HEK293 (cell line): ENCODE measurements at regions not wholly inside any gene's neighbourhood (a gene's known extent, or its start where the extent isn't known, plus 50 kb on each side); places are given as distances from the start of the nearest gene placed in this dataset.

Experiments used
- CTCF ChIA-PET: fragments of 350-600 bp; formaldehyde crosslinking; extraction: SDS; loops from one replicate; lab custom pipeline; 2021; ENCODE audit warnings: antibody characterized with exemption; lab: Yijun Ruan, JAX
- POLR2A ChIA-PET: fragments of 300-600 bp; formaldehyde crosslinking; extraction: SDS; loops from one replicate; lab custom pipeline; 2020; ENCODE audit warnings: antibody characterized with exemption, inconsistent platforms; lab: Yijun Ruan, JAX
- H3K27ac ChIP-seq: fragments of 200-500 bp; sonication (Bioruptor generic); 2 replicates; pipeline ENCODE4 v1.5.1; 2014; ENCODE audit warnings: low read depth, low read length, control low read depth, inconsistent platforms; ENCODE audit errors: extremely low read depth
- H3K36me3 ChIP-seq, 2 experiments: fragments of 200-500 bp in 1 of 2; sonication (Bioruptor generic) in 1 of 2; 1 replicate in 1 of 2; 2 replicates in 1 of 2; pipeline ENCODE4 v1.5.1; 2014 to 2017; ENCODE audit warnings: inconsistent platforms in 2 of 2, low read length in 2 of 2; ENCODE audit not compliant: control insufficient read depth in 2 of 2, insufficient read depth in 1 of 2
- H3K4me1 ChIP-seq: fragments of 200-500 bp; sonication (Bioruptor generic); 2 replicates; pipeline ENCODE4 v1.5.1; 2014; ENCODE audit warnings: mild to moderate bottlenecking, low read length, inconsistent platforms; ENCODE audit not compliant: control insufficient read depth, insufficient read depth
- H3K4me3 ChIP-seq: 2 replicates; pipeline ENCODE4 v1.5.1; 2011; ENCODE audit warnings: low read depth, mild to moderate bottlenecking, control low read depth, low read length, moderate library complexity
- H3K9me3 ChIP-seq: fragments of 200-500 bp; sonication (Bioruptor generic); 2 replicates; pipeline ENCODE4 v1.5.1; 2014; ENCODE audit warnings: low read depth, low read length, inconsistent platforms; ENCODE audit not compliant: control insufficient read depth, insufficient read depth
- GLI2 ChIP-seq: fragments of 450-650 bp; formaldehyde crosslinking; IDR thresholded peaks from 2 replicates; pipeline ENCODE4; 2017; ENCODE audit warnings: missing biosample characterization, missing genetic modification characterization, low read depth, borderline replicate concordance
- KLF1 ChIP-seq: fragments of 450-650 bp; formaldehyde crosslinking; IDR thresholded peaks from 2 replicates; pipeline ENCODE4 v1.5.1; 2016; ENCODE audit warnings: missing biosample characterization, missing genetic modification characterization
- MZF1 ChIP-seq: fragments of 450-650 bp; formaldehyde crosslinking; IDR thresholded peaks from 2 replicates; pipeline ENCODE4 v1.5.1; 2017; ENCODE audit warnings: missing biosample characterization, missing genetic modification characterization, borderline replicate concordance
- TCF7L2 ChIP-seq: IDR thresholded peaks from 2 replicates; pipeline ENCODE4 v1.6.1; 2011; ENCODE audit warnings: low read depth, mild to moderate bottlenecking, inconsistent platforms, low read length, moderate library complexity, borderline replicate concordance
- ZBTB11 ChIP-seq: fragments of 450-650 bp; formaldehyde crosslinking; conservative IDR thresholded peaks from 2 replicates; pipeline ENCODE4 v1.5.1; 2016; ENCODE audit warnings: low read depth, missing biosample characterization, missing genetic modification characterization
- ZBTB48 ChIP-seq: fragments of 450-650 bp; formaldehyde crosslinking; IDR thresholded peaks from 2 replicates; pipeline ENCODE4 v1.5.1; 2016; ENCODE audit warnings: missing biosample characterization, missing genetic modification characterization
- ZEB2 ChIP-seq: fragments of 450-650 bp; formaldehyde crosslinking; IDR thresholded peaks from 2 replicates; pipeline ENCODE4 v1.5.1; 2016; ENCODE audit warnings: missing biosample characterization, missing genetic modification characterization
- ZNF112 ChIP-seq: fragments of 450-650 bp; formaldehyde crosslinking; IDR thresholded peaks from 2 replicates; pipeline ENCODE4 v1.5.0; 2017; ENCODE audit warnings: missing biosample characterization, missing genetic modification characterization
- ZNF19 ChIP-seq: fragments of 450-650 bp; formaldehyde crosslinking; IDR thresholded peaks from 2 replicates; pipeline ENCODE4; 2016; ENCODE audit warnings: missing biosample characterization, missing genetic modification characterization, low read depth
- ZNF274 ChIP-seq, 2 experiments: fragments of 200-500 bp in 1 of 2; fragments of 450-650 bp in 1 of 2; sonication (Bioruptor generic) in 1 of 2; formaldehyde crosslinking in 1 of 2; IDR thresholded peaks; 2 replicates each; pipeline versions ENCODE4 v1.5.1 to v1.6.1; 2014 to 2016; ENCODE audit warnings: borderline replicate concordance in 1 of 2, inconsistent platforms in 1 of 2, low read length in 1 of 2, missing biosample characterization in 1 of 2, missing genetic modification characterization in 1 of 2
- ZNF302 ChIP-seq: fragments of 450-650 bp; formaldehyde crosslinking; IDR thresholded peaks from 2 replicates; pipeline ENCODE4 v1.5.1; 2016; ENCODE audit warnings: missing biosample characterization, missing genetic modification characterization, low read depth
- ZNF473 ChIP-seq: fragments of 450-650 bp; formaldehyde crosslinking; IDR thresholded peaks from 2 replicates; pipeline ENCODE4 v1.5.1; 2017; ENCODE audit warnings: missing biosample characterization, missing genetic modification characterization
- ZNF585B ChIP-seq: fragments of 450-650 bp; formaldehyde crosslinking; IDR thresholded peaks from 2 replicates; pipeline ENCODE4 v1.5.1; 2016; ENCODE audit warnings: missing biosample characterization, missing genetic modification characterization
- ZNF664 ChIP-seq: fragments of 450-650 bp; formaldehyde crosslinking; IDR thresholded peaks from 2 replicates; pipeline ENCODE4 v1.5.1; 2016; ENCODE audit warnings: missing biosample characterization, missing genetic modification characterization
- ZNF677 ChIP-seq: fragments of 450-650 bp; IDR thresholded peaks from 2 replicates; pipeline ENCODE4 v1.5.0; 2018; ENCODE audit warnings: missing biosample characterization, mild to moderate bottlenecking, missing genetic modification characterization, moderate library complexity
- ZNF791 ChIP-seq: fragments of 450-650 bp; formaldehyde crosslinking; IDR thresholded peaks from 2 replicates; pipeline ENCODE4 v1.5.1; 2016; ENCODE audit warnings: missing biosample characterization, missing genetic modification characterization
- ZNF837 ChIP-seq: fragments of 450-650 bp; formaldehyde crosslinking; IDR thresholded peaks from 2 replicates; pipeline ENCODE4 v1.5.1; 2016; ENCODE audit warnings: missing biosample characterization, missing genetic modification characterization
- ZSCAN30 ChIP-seq: fragments of 450-650 bp; IDR thresholded peaks from 2 replicates; pipeline ENCODE4 v1.5.1; 2018; ENCODE audit warnings: missing biosample characterization, mild to moderate bottlenecking, missing genetic modification characterization, moderate library complexity

- ChIA-PET POLR2A (no interaction called here), CTCF (interaction anchor here (0.5 to 0.7 kb wide), 2 partner anchors 13 to 70 kb away, joined by 3 read pairs; no protein-coding TSS in a partner anchor)
- Histone ChIP-seq H3K4me3 (no peak overlapping the region), H3K4me1 (no peaks in the 10 kb centered on the region), H3K9me3 (no peaks in the 10 kb centered on the region), H3K36me3 (no peaks in the 10 kb centered on the region), H3K27ac (no peak overlapping the region)
- no peak for TF ChIP-seq ZBTB48 (tag by site-specific recombination)
- TF ChIP-seq ZNF112 (tag by site-specific recombination): no peak
These were observed 703.8 kb upstream of the FSHR start for GRCh38 chr2:49858113-49858490.

- Histone ChIP-seq H3K36me3 (no peaks in the 10 kb centered on the region), H3K4me1 (no peaks in the 10 kb centered on the region), H3K9me3 (no peaks in the 10 kb centered on the region), H3K4me3 (no peak overlapping the region)
- CTCF ChIA-PET: interaction anchor here (0.5 to 0.7 kb wide), 2 partner anchors 12 to 71 kb away, joined by 3 read pairs; no protein-coding TSS in a partner anchor
- no peak for TF ChIP-seq GLI2 (tag by site-specific recombination)
- TF ChIP-seq ZNF473 (tag by site-specific recombination): no peak
- TF ChIP-seq ZNF837 (tag by site-specific recombination): no peak
- TF ChIP-seq MZF1 (tag by site-specific recombination): no peak
- no peak for TF ChIP-seq ZBTB48 (tag by site-specific recombination)
- TF ChIP-seq, all 188 proteins: peak for 0
- POLR2A ChIA-PET: no interaction called here
- H3K27ac ChIP-seq: no peak overlapping the region
These were observed 703.2 kb upstream of the FSHR start for GRCh38 chr2:49857371-49858112.

- no peaks in the 10 kb centered on the region for H3K36me3 ChIP-seq
- no peaks in the 10 kb centered on the region for H3K9me3 ChIP-seq
- TF ChIP-seq ZEB2 (tag by site-specific recombination) (no peak), ZNF274 (IDR thresholded peaks at IDR 0.05; ENCODE audit: low read length) (no peak), ZNF274 (tag by site-specific recombination; IDR thresholded peaks at IDR 0.05; ENCODE audit: borderline replicate concordance) (no peak), ZBTB11 (tag by site-specific recombination) (no peak), ZSCAN30 (tag by site-specific recombination) (no peak), ZNF19 (tag by site-specific recombination) (no peak), KLF1 (tag by site-specific recombination) (no peak), ZNF585B (tag by site-specific recombination) (no peak), ZNF302 (tag by site-specific recombination) (no peak), ZNF677 (tag by site-specific recombination) (no peak), ZNF664 (tag by site-specific recombination) (no peak), TCF7L2 (no peak), ZNF791 (tag by site-specific recombination) (no peak)
- ChIA-PET POLR2A (no interaction called here), CTCF (interaction anchor here (0.6 to 1.4 kb wide), 2 partner anchors 12 to 43 kb away, joined by 3 to 5 read pairs; no protein-coding TSS in a partner anchor)
- no peak overlapping the region for H3K4me3 ChIP-seq
- H3K4me1 ChIP-seq: no peaks in the 10 kb centered on the region
- H3K27ac ChIP-seq: no peak overlapping the region
These were observed 691.4 kb upstream of the FSHR start for GRCh38 chr2:49845671-49846070.
